ENCODE measurements at regions not wholly inside any gene's neighbourhood (a gene's known extent, or its start where the extent isn't known, plus 50 kb on each side); places are given as distances from the start of the nearest gene placed in this dataset.

DNA sequence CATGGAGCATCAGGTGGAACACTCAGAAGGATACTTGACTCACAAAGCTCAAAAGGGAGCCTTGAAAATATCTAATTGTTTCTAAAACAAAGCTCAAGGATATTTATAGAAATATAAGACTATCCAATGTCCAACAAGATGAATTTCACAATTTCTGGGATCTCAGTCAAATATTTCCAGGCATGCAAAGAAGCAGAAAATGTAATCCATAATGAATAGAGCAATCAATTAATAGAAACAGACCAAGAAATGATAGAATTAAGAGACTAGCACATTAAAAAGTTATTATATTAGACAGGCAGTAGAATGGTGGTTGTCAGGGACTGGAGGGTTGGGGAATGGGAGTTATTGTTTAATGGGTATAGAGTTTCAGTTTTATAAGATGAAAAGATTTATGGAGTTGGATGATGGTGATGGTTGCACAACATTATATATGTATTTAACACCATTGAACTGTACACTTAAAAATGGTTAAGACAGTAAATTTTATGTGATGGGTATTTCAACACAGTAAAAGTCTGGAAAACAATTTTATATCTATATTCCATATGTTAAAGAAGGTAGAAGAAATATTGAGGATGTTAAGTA lies 189.9 kb upstream of the PIEZO2 start:
- Histone ChIP-seq H4K20me1 (no peaks in the 10 kb centered on the region), H3K27me3 (no peaks in the 10 kb centered on the region), H3K9ac (no peak overlapping the region), H3K36me3 (no peaks in the 10 kb centered on the region), H3K4me1 (no peaks in the 10 kb centered on the region), H3K9me3 (peaks cover 14% of the 10 kb centered on the region), H3K4me2 (no peak overlapping the region), H3K27ac (no peak overlapping the region), H3K4me3 (no peak overlapping the region)
- TF ChIP-seq Cebpa-rat (IDR thresholded peaks at IDR 0.05), result no peak

GRCh38 chr18:11336241-11336640 lies 186.9 kb upstream of the PIEZO2 start:
- no peak for TF ChIP-seq Cebpa-rat (IDR thresholded peaks at IDR 0.05)
- Histone ChIP-seq H3K36me3 (no peaks in the 10 kb centered on the region), H3K27ac (no peak overlapping the region), H3K9me3 (no peaks in the 10 kb centered on the region), H3K4me2 (no peak overlapping the region), H3K4me3 (no peak overlapping the region), H4K20me1 (no peaks in the 10 kb centered on the region), H3K9ac (no peak overlapping the region), H3K27me3 (no peaks in the 10 kb centered on the region), H3K4me1 (no peaks in the 10 kb centered on the region)

DNA sequence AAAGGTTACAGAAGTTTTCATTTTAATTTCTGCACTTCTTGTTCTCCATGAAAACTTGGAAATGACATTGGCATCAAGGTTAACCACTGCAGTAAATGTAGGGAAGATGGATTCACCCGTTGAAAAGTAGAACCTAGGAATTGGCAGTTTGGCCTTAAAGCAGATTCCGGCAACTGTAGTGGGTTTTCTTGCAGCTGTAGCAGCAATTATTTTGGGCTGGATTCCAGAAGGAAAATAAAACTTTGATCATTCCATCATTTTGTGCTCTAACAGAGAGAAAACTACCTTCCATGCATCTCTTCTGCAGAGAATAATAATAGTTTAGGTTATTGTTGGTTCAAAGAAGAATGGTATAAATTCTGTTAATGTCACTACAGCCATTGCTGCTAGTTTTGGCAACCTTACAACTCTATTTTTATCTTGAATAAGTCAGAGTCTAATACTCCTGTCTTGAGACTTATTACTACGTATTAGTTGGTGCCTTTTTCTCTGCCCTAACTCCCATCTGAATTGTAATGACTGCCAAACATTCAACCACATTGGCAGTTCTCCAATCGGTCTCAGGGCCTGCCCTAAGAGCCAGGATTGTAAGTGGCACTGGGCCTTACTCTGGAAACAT lies 178.1 kb upstream of the PIEZO2 start:
- no peak overlapping the region for H3K27ac ChIP-seq
- H3K36me3 ChIP-seq, result no peaks in the 10 kb centered on the region
- no peak overlapping the region for H3K4me3 ChIP-seq
- TF ChIP-seq Cebpa-rat (IDR thresholded peaks at IDR 0.05), result no peak
- no peak overlapping the region for H3K4me2 ChIP-seq
- no peaks in the 10 kb centered on the region for H4K20me1 ChIP-seq
- H3K27me3 ChIP-seq, result no peaks in the 10 kb centered on the region
- no peaks in the 10 kb centered on the region for H3K4me1 ChIP-seq
- H3K9me3 ChIP-seq, result no peaks in the 10 kb centered on the region
- no peak overlapping the region for H3K9ac ChIP-seq

- Histone ChIP-seq H3K9me3 (no peaks in the 10 kb centered on the region), H4K20me1 (no peaks in the 10 kb centered on the region), H3K27me3 (no peaks in the 10 kb centered on the region), H3K9ac (no peak overlapping the region), H3K4me1 (peaks cover 10% of the 10 kb centered on the region), H3K36me3 (no peaks in the 10 kb centered on the region), H3K4me3 (no peak overlapping the region), H3K27ac (no peak overlapping the region), H3K4me2 (no peak overlapping the region)
- TF ChIP-seq Cebpa-rat (IDR thresholded peaks at IDR 0.05), result no peak
These were observed 175.8 kb upstream of the PIEZO2 start for GRCh38 chr18:11324956-11325882.

DNA sequence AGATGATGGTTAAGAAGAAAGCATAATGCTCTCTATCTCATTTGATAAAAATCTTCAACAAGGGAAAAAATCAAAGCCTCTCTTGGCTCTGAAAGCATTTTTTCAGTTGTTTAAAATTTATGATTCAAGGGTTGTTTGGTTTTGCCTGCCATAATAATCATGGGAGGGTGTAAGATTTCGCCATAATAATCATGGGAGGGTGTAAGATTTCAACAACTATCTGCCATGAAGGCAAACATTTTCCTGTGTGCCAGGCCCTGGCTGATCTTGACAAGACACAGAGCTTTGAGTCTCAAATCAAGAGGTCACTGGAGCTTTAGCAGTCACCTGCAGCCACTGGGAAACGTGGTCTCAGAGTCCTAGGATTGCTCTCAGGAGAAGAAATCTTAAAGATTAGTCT lies 175.1 kb upstream of the PIEZO2 start:
- no peak overlapping the region for H3K27ac ChIP-seq
- H3K36me3 ChIP-seq, result no peaks in the 10 kb centered on the region
- H3K9ac ChIP-seq, result no peak overlapping the region
- peaks cover 10% of the 10 kb centered on the region for H3K4me1 ChIP-seq
- H3K27me3 ChIP-seq, result no peaks in the 10 kb centered on the region
- TF ChIP-seq Cebpa-rat (IDR thresholded peaks at IDR 0.05), result no peak
- no peak overlapping the region for H3K4me3 ChIP-seq
- no peaks in the 10 kb centered on the region for H3K9me3 ChIP-seq
- H4K20me1 ChIP-seq, result no peaks in the 10 kb centered on the region
- no peak overlapping the region for H3K4me2 ChIP-seq

DNA sequence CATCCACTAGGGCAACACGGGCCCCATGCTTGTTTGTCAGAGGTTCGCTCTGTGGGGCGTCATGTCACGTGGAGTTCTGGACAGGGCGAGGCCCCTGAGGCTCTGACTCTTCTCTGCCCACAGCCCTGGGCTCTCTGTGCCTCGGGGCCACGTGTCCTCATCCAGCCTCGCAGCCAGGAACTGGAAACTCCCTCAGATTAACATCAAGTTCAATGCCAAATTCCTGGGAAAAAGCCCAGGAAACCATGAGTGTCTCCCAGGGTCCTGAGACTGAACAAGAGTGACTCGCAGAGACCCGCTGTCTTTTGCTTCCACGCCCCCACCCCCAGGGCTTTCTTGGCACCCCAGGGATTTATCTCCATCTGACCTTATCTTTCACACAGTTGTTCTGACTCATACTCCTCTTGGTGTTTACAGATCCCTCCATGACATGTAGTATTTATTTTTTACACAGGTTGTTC lies 174.0 kb upstream of the PIEZO2 start:
- Histone ChIP-seq H3K36me3 (no peaks in the 10 kb centered on the region), H3K4me3 (no peak overlapping the region), H3K9me3 (no peaks in the 10 kb centered on the region), H3K4me2 (no peak overlapping the region), H3K27ac (no peak overlapping the region), H3K4me1 (peaks cover 10% of the 10 kb centered on the region), H4K20me1 (no peaks in the 10 kb centered on the region), H3K9ac (no peak overlapping the region), H3K27me3 (no peaks in the 10 kb centered on the region)
- TF ChIP-seq Cebpa-rat (IDR thresholded peaks at IDR 0.05), result no peak

DNA sequence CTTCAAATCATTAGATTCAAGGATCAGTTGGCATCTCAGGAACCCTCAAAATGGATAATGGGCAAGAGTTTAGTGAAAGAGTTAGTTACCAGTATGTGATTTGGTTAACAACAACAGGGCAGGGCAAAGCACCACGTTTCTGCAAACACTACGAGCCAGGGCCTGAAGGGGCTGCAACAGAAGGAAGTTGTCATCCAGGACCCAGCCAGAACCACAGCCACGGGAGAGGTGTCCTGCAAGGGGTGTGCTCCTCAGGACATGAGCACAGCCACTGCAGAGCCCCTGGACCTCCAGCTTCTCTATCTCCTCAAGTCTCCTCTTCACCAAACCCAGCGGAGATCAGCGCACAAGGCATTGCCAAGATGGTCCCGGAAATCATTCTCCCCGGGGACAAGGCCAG lies 173.3 kb upstream of the PIEZO2 start:
- Histone ChIP-seq H3K4me3 (no peak overlapping the region), H4K20me1 (no peaks in the 10 kb centered on the region), H3K4me1 (peaks cover 10% of the 10 kb centered on the region), H3K9me3 (no peaks in the 10 kb centered on the region), H3K27me3 (no peaks in the 10 kb centered on the region), H3K27ac (no peak overlapping the region), H3K4me2 (no peak overlapping the region), H3K36me3 (no peaks in the 10 kb centered on the region), H3K9ac (no peak overlapping the region)
- TF ChIP-seq Cebpa-rat (IDR thresholded peaks at IDR 0.05), result no peak

GRCh38 chr18:11322006-11322405 lies 172.6 kb upstream of the PIEZO2 start:
- Histone ChIP-seq H3K4me1 (peaks cover 10% of the 10 kb centered on the region), H3K9me3 (no peaks in the 10 kb centered on the region), H3K27ac (no peak overlapping the region), H3K36me3 (no peaks in the 10 kb centered on the region), H3K9ac (no peak overlapping the region), H3K4me3 (no peak overlapping the region), H4K20me1 (no peaks in the 10 kb centered on the region), H3K4me2 (no peak overlapping the region), H3K27me3 (no peaks in the 10 kb centered on the region)
- TF ChIP-seq Cebpa-rat (IDR thresholded peaks at IDR 0.05), result no peak

DNA sequence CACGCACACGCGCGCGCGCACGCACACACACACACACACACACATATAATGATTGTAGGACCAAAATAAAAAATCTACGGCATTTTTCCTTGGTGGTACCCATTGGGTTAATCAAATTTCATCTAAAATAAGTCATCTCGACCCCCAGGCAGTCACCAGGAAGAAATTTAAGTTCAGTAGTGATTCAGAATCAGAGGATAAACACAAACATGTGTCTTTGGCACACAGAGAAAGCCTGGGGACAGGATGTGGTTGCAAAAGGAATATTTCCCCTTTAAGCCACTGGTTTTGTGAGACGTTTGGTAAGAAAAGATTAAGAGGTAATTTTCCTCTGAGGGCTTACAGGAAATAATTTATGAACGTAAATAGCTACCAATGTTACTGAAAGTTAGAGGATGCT lies 171.6 kb upstream of the PIEZO2 start:
- H3K4me2 ChIP-seq, result peak overlapping the region; percentile 30; the same call in 1 of the 2 replicates
- H3K9me3 ChIP-seq, result no peaks in the 10 kb centered on the region
- H3K4me3 ChIP-seq, result no peak overlapping the region
- H3K27ac ChIP-seq, result no peak overlapping the region
- no peaks in the 10 kb centered on the region for H3K36me3 ChIP-seq
- TF ChIP-seq Cebpa-rat (IDR thresholded peaks at IDR 0.05), result no peak
- H3K4me1 ChIP-seq, result peaks cover 10% of the 10 kb centered on the region
- H3K9ac ChIP-seq, result no peak overlapping the region
- no peaks in the 10 kb centered on the region for H3K27me3 ChIP-seq
- no peaks in the 10 kb centered on the region for H4K20me1 ChIP-seq

DNA sequence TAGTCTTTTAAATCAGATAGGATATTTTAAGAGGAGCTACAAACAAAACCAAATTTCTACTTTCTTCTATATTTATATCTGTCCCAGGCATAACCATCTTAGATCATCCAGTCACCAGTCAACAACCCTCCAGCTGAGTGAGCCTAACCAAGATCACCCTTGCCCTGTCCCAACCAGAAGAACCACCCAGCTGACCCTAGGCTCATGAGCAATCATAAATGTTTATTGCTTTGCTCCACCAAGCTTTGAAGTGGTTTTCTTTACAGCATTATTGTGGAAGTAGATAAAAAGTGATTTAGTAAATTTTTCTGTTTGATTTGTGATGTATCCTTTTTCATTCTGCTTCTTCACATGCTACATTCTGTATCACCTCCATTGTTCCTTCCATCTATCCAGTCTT lies 167.2 kb upstream of the PIEZO2 start:
- Histone ChIP-seq H3K27me3 (no peaks in the 10 kb centered on the region), H4K20me1 (no peaks in the 10 kb centered on the region), H3K9me3 (no peaks in the 10 kb centered on the region), H3K9ac (no peak overlapping the region), H3K36me3 (no peaks in the 10 kb centered on the region), H3K4me3 (no peak overlapping the region), H3K27ac (no peak overlapping the region), H3K4me1 (peaks cover 8% of the 10 kb centered on the region), H3K4me2 (no peak overlapping the region)
- TF ChIP-seq Cebpa-rat (IDR thresholded peaks at IDR 0.05), result no peak
